K562 (cell line): ENCODE measurements at regions not wholly inside any gene's neighbourhood (a gene's known extent, or its start where the extent isn't known, plus 50 kb on each side); places are given as distances from the start of the nearest gene placed in this dataset.

Source experiments
- ATAC-seq: fragments of 200-7000 bp; cut with Tn5 transposase; 3 replicates; pipeline ENCODE4 v1.9.1; 2020; ENCODE audit warnings: moderate library complexity
- BruUV-seq: library from RNA; stranded (reverse); fragments of 400-500 nt; replicated peaks from 2 replicates; lab custom pipeline; 2021; lab: Mats Ljungman, UMichigan
- CTCF ChIA-PET: fragments of 300-600 bp; formaldehyde crosslinking; extraction: SDS; loops from one replicate; lab custom pipeline; 2021; ENCODE audit warnings: low intra/inter-chr PET ratio; lab: Yijun Ruan, JAX
- POLR2A ChIA-PET: fragments of 300-600, 350-650 bp; sonication (Branson Sonifier 250); formaldehyde crosslinking; extraction: SDS; loops from one replicate; lab custom pipeline; 2021; ENCODE audit warnings: antibody characterized with exemption, inconsistent platforms; lab: Yijun Ruan, JAX
- DNase-seq, 4 experiments: peaks; one replicate each; pipeline versions ENCODE4 v3.0.0 to v3.0.0-alpha.2; 2011 to 2018; ENCODE audit warnings: low spot score in 3 of 4, mixed read lengths in 3 of 4; ENCODE audit errors: extremely low read depth in 1 of 4
- FAIRE-seq: peaks from 2 replicates; lab custom pipeline; 2011; peaks lifted over from hg19 to GRCh38; lab: Jason Lieb, UNC
- H2AFZ ChIP-seq: 2 replicates; pipeline ENCODE4 v1.6.0; 2011; ENCODE audit warnings: low read depth, low read length, control low read depth, inconsistent platforms
- H3K27ac ChIP-seq: fragments of 200-600 bp; 3 replicates; pipeline ENCODE4 v1.8.0; 2011; ENCODE audit warnings: low read depth, mild to moderate bottlenecking, control low read depth, inconsistent platforms, low read length, moderate library complexity, mixed read lengths; ENCODE audit errors: extremely low read depth
- H3K27me3 ChIP-seq, 2 experiments: fragments of 300-600 bp in 1 of 2; 2 replicates in 1 of 2; 3 replicates in 1 of 2; pipeline versions ENCODE4 v1.6.0 to v1.8.0; 2011; ENCODE audit warnings: inconsistent platforms in 2 of 2, low read length in 2 of 2, mild to moderate bottlenecking in 1 of 2, mixed read lengths in 1 of 2, moderate library complexity in 1 of 2; ENCODE audit not compliant: control insufficient read depth in 2 of 2, insufficient read depth in 2 of 2
- H3K36me3 ChIP-seq: fragments of 300-600 bp; 3 replicates; pipeline ENCODE4 v1.8.0; 2011; ENCODE audit warnings: mild to moderate bottlenecking, low read length, inconsistent platforms; ENCODE audit not compliant: control insufficient read depth, insufficient read depth
- H3K4me1 ChIP-seq, 2 experiments: fragments of 200-600 bp in 1 of 2; replicated peaks in 1 of 2; 2 replicates in 1 of 2; 3 replicates in 1 of 2; pipeline versions ENCODE4 v1.5.1 to v1.8.0; 2011; ENCODE audit warnings: inconsistent platforms in 2 of 2, low read length in 2 of 2, mild to moderate bottlenecking in 1 of 2, mixed read lengths in 1 of 2, moderate library complexity in 1 of 2; ENCODE audit not compliant: control insufficient read depth in 2 of 2, insufficient read depth in 2 of 2
- H3K4me2 ChIP-seq: 2 replicates; pipeline ENCODE4 v1.6.1; 2011; ENCODE audit warnings: low read length, control low read depth, inconsistent platforms, mixed read lengths; ENCODE audit not compliant: insufficient read depth
- H3K4me3 ChIP-seq: fragments of 200-600 bp; sonication (generic), shearing (Covaris generic); 2 replicates; pipeline ENCODE4 v1.5.1; 2016; ENCODE audit warnings: control low read depth, inconsistent platforms
- H3K79me2 ChIP-seq: fragments of 200-600 bp; 3 replicates; pipeline ENCODE4 v1.8.0; 2011; ENCODE audit warnings: low read length, inconsistent platforms; ENCODE audit not compliant: control insufficient read depth, insufficient read depth
- H3K9ac ChIP-seq, 2 experiments: 2 replicates each; pipeline versions ENCODE4 v1.6.0 to v1.6.1; 2011; ENCODE audit warnings: low read depth in 2 of 2, low read length in 2 of 2, control low read depth in 1 of 2, inconsistent platforms in 1 of 2, mild to moderate bottlenecking in 1 of 2, mixed read lengths in 1 of 2; ENCODE audit not compliant: insufficient read depth in 1 of 2
- H3K9me1 ChIP-seq: one replicate; pipeline ENCODE4 v1.6.0; 2011; ENCODE audit warnings: inconsistent platforms, mild to moderate bottlenecking, low read length, moderate library complexity; ENCODE audit not compliant: control insufficient read depth, insufficient read depth
- H3K9me3 ChIP-seq: replicated peaks from 2 replicates; pipeline ENCODE4 v1.5.1; 2011; ENCODE audit warnings: low read depth, low read length, inconsistent platforms; ENCODE audit not compliant: control insufficient read depth, insufficient read depth
- H4K20me1 ChIP-seq: replicated peaks from 2 replicates; pipeline ENCODE4 v1.6.1; 2011; ENCODE audit warnings: low read length, inconsistent platforms, mixed read lengths; ENCODE audit not compliant: control insufficient read depth, insufficient read depth
- ERF ChIP-seq: fragments of 450-650 bp; formaldehyde crosslinking; IDR thresholded peaks from 2 replicates; pipeline ENCODE4 v1.4.0; 2020; ENCODE audit warnings: mild to moderate bottlenecking, mixed read lengths
- IRF1 ChIP-seq: sonication (generic); formaldehyde crosslinking; IDR thresholded peaks from 2 replicates; pipeline ENCODE4 v1.8.0; 2022; ENCODE audit warnings: missing genetic modification reagents, mild to moderate bottlenecking, borderline replicate concordance
- JUNB ChIP-seq: fragments of 450-650 bp; formaldehyde crosslinking; conservative IDR thresholded peaks from 2 replicates; pipeline ENCODE4 v1.4.0; 2020; ENCODE audit warnings: mild to moderate bottlenecking
- KAT8 ChIP-seq: fragments of 450-650 bp; IDR thresholded peaks from 2 replicates; pipeline ENCODE4 v1.6.1; 2016; ENCODE audit warnings: low read depth, mild to moderate bottlenecking
- KLF13 ChIP-seq: fragments of 450-650 bp; IDR thresholded peaks from 2 replicates; pipeline ENCODE4 v1.6.1; 2016; ENCODE audit warnings: missing genetic modification characterization, low read depth, mild to moderate bottlenecking, missing compliant biosample characterization, moderate library complexity, borderline replicate concordance
- NELFE ChIP-seq: IDR thresholded peaks from 2 replicates; pipeline ENCODE4 v1.6.1; 2011; ENCODE audit warnings: mild to moderate bottlenecking; ENCODE audit not compliant: insufficient read depth, insufficient read length
- NRF1 ChIP-seq, 2 experiments: fragments of 450-650 bp; IDR thresholded peaks in 1 of 2; conservative IDR thresholded peaks in 1 of 2; 2 replicates each; pipeline ENCODE4 v1.6.1; 2014; ENCODE audit warnings: mild to moderate bottlenecking in 2 of 2
- ZBTB1 ChIP-seq: sonication (generic); formaldehyde crosslinking; IDR thresholded peaks from 2 replicates; pipeline ENCODE4 v1.8.1; 2023; ENCODE audit warnings: missing genetic modification reagents, low read depth, mild to moderate bottlenecking, borderline replicate concordance
- in situ Hi-C: fragments of 300-500 bp; cut with MboI; formaldehyde crosslinking; loops from 4 replicates; pipeline ENCODE4 v1.15.0; 2018; ENCODE audit warnings: inconsistent platforms, mixed read lengths
- intact Hi-C: fragments of 100-400 bp; cut with micrococcal nuclease; formaldehyde crosslinking; loops from 2 replicates; pipeline ENCODE4 v1.14.2; 2022

DNA sequence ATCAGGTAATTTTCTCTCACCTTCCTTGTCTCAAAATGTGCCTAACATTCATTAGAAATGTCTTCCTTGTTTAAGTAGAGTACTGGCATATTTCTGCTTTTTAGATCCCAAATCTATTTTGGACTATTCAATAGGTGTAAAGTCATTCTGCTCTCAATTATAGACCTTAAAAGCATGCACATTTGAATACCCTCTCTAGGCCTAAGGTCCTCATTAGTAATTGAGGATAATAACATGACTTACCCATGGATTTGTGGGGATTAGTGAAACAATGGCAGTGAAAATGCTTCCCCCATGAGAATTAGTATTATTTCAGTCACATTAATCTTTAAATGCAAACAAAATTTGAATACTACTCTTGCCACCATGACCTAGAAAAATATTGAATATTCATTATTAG, 1073.0 kb upstream of the CELF2 start:
- no peak for ATAC-seq
- H3K9me3 ChIP-seq = no peaks in the 10 kb centered on the region
- H3K4me2 ChIP-seq = no peak overlapping the region
- H3K36me3 ChIP-seq = no peaks in the 10 kb centered on the region
- DNase-seq = no peak
- no peak overlapping the region for H3K4me3 ChIP-seq
- H3K79me2 ChIP-seq = no peaks in the 10 kb centered on the region
- no peaks in the 10 kb centered on the region for H3K4me1 ChIP-seq
- no peaks in the 10 kb centered on the region for H3K9me1 ChIP-seq
- no peak overlapping the region for H3K27ac ChIP-seq
- in situ Hi-C loops (no loop called here), intact Hi-C loops (no loop called here)
- no peak overlapping the region for H3K9ac ChIP-seq
- FAIRE-seq = no peak
- TF ChIP-seq IRF1 (CRISPR knock-in tag) = no peak
- no peak for TF ChIP-seq NELFE
- TF ChIP-seq NRF1 (conservative IDR thresholded peaks at IDR 0.05 in 1 of 2, IDR thresholded peaks at IDR 0.05 in 1 of 2) = no peak
- TF ChIP-seq ERF = no peak
- TF ChIP-seq KAT8 = no peak
- no peak for TF ChIP-seq ZBTB1
- no peak for TF ChIP-seq JUNB (CRISPR knock-in tag)
- no peak for TF ChIP-seq KLF13
- H2AFZ ChIP-seq = no peak overlapping the region
- no peaks in the 10 kb centered on the region for H3K27me3 ChIP-seq
- BruUV-seq = no TSS peak
- ChIA-PET POLR2A (interaction anchor here (0.7 kb wide), 1 partner anchor 11 kb away, joined by 4 read pairs; no protein-coding TSS in a partner anchor), CTCF (no interaction called here)
- no peaks in the 10 kb centered on the region for H4K20me1 ChIP-seq
